ENCODE measurements at regions not wholly inside any gene's neighbourhood (a gene's known extent, or its start where the extent isn't known, plus 50 kb on each side); places are given as distances from the start of the nearest gene placed in this dataset.

GRCh38 chr9:2459756-2460155 is 161.8 kb upstream of the VLDLR start (continued):
- TF ChIP-seq ZNF696 (CRISPR knock-in tag; conservative IDR thresholded peaks at IDR 0.05) (no peak), ARHGAP35 (IDR thresholded peaks at IDR 0.05; ENCODE audit: partially characterized antibody) (no peak), ZNF224 (CRISPR knock-in tag; IDR thresholded peaks at IDR 0.05) (no peak), RBM25 (IDR thresholded peaks at IDR 0.05; ENCODE audit: low read depth, low read length, severe bottlenecking) (no peak)

- Histone ChIP-seq H3K9ac (ENCODE audit: insufficient read depth in 1 of 2, low read depth in 2 of 2, low read length in 2 of 2) (no peak overlapping the region), H3K9me3 (replicated peaks; ENCODE audit: control insufficient read depth, insufficient read depth, low read depth, low read length) (no peaks in the 10 kb centered on the region), H3K9me1 (ENCODE audit: control insufficient read depth, insufficient read depth, low read length) (no peaks in the 10 kb centered on the region), H3K27ac (ENCODE audit: extremely low read depth, low read depth, low read length) (no peak overlapping the region), H2AFZ (ENCODE audit: low read depth, low read length) (no peak overlapping the region), H4K20me1 (replicated peaks; ENCODE audit: control insufficient read depth, insufficient read depth, low read length) (no peaks in the 10 kb centered on the region), H3K4me3 (no peak overlapping the region), H3K36me3 (ENCODE audit: control insufficient read depth, insufficient read depth, low read length) (no peaks in the 10 kb centered on the region), H3K4me1 (replicated peaks in 1 of 2; ENCODE audit: control insufficient read depth in 2 of 2, insufficient read depth in 2 of 2, low read length in 2 of 2) (no peaks in the 10 kb centered on the region), H3K4me2 (ENCODE audit: insufficient read depth, low read length) (no peak overlapping the region), H3K27me3 (ENCODE audit: control insufficient read depth in 2 of 2, insufficient read depth in 2 of 2, low read length in 2 of 2) (no peaks in the 10 kb centered on the region), H3K79me2 (ENCODE audit: control insufficient read depth, insufficient read depth, low read length) (no peaks in the 10 kb centered on the region)
- FAIRE-seq, result no peak
- WGBS (ENCODE audit: insufficient coverage, low coverage, missing lambda C conversion rate), result 0% methylated on average over 2 of the region's 5 CpGs
- ChIA-PET CTCF (ENCODE audit: low intra/inter-chr PET ratio) (no interaction called here), POLR2A (no interaction called here)
- in situ Hi-C loops (cut with MboI), result no loop called here
- intact Hi-C loops (cut with micrococcal nuclease), result no loop called here
- no TSS peak for BruUV-seq (replicated peaks)
- no peak for TF ChIP-seq GABPB1 (CRISPR knock-in tag; IDR thresholded peaks at IDR 0.05)
- no peak for ATAC-seq
- DNase-seq (ENCODE audit: extremely low read depth in 1 of 4, low spot score in 3 of 4), result no peak
Observed at GRCh38 chr9:2461892-2462291, 159.7 kb upstream of the VLDLR start.

- no peak overlapping the region for H3K4me3 ChIP-seq
- DNase-seq (ENCODE audit: extremely low read depth in 1 of 4, low spot score in 3 of 4), result no peak
- H3K9ac ChIP-seq (ENCODE audit: insufficient read depth in 1 of 2, low read depth in 2 of 2, low read length in 2 of 2), result no peak overlapping the region
- no peak overlapping the region for H2AFZ ChIP-seq (ENCODE audit: low read depth, low read length)
- ChIA-PET CTCF (ENCODE audit: low intra/inter-chr PET ratio) (no interaction called here), POLR2A (no interaction called here)
- TF ChIP-seq TEAD2 (tag; IDR thresholded peaks at IDR 0.05) (no peak), HEY1 (CRISPR knock-in tag; IDR thresholded peaks at IDR 0.05; ENCODE audit: borderline replicate concordance) (no peak), ZNF24 (IDR thresholded peaks at IDR 0.05) (no peak), CREB3 (tag; conservative IDR thresholded peaks at IDR 0.05; ENCODE audit: low read depth) (no peak), ZNF740 (CRISPR knock-in tag; IDR thresholded peaks at IDR 0.05) (no peak), ZNF740 (tag; IDR thresholded peaks at IDR 0.05) (no peak), RAD21 (CRISPR knock-in tag; conservative IDR thresholded peaks at IDR 0.05 in 1 of 2, IDR thresholded peaks at IDR 0.05 in 1 of 2) (no peak)
- H3K9me3 ChIP-seq (replicated peaks; ENCODE audit: control insufficient read depth, insufficient read depth, low read depth, low read length), result no peaks in the 10 kb centered on the region
- H3K4me1 ChIP-seq (replicated peaks in 1 of 2; ENCODE audit: control insufficient read depth in 2 of 2, insufficient read depth in 2 of 2, low read length in 2 of 2), result no peaks in the 10 kb centered on the region
- in situ Hi-C loops (cut with MboI) (no loop called here), intact Hi-C loops (cut with micrococcal nuclease) (no loop called here)
- H3K79me2 ChIP-seq (ENCODE audit: control insufficient read depth, insufficient read depth, low read length), result no peaks in the 10 kb centered on the region
- H3K4me2 ChIP-seq (ENCODE audit: insufficient read depth, low read length), result no peak overlapping the region
- H3K27ac ChIP-seq (ENCODE audit: extremely low read depth, low read depth, low read length), result no peak overlapping the region
- ATAC-seq, result no peak
- BruUV-seq (replicated peaks), result no TSS peak
- WGBS (ENCODE audit: insufficient coverage, low coverage, missing lambda C conversion rate), result 0% methylated on average over 2 of the region's 2 CpGs
- H3K36me3 ChIP-seq (ENCODE audit: control insufficient read depth, insufficient read depth, low read length), result no peaks in the 10 kb centered on the region
- FAIRE-seq, result no peak
- H4K20me1 ChIP-seq (replicated peaks; ENCODE audit: control insufficient read depth, insufficient read depth, low read length), result no peaks in the 10 kb centered on the region
- H3K27me3 ChIP-seq (ENCODE audit: control insufficient read depth in 2 of 2, insufficient read depth in 2 of 2, low read length in 2 of 2), result no peaks in the 10 kb centered on the region
- H3K9me1 ChIP-seq (ENCODE audit: control insufficient read depth, insufficient read depth, low read length), result no peaks in the 10 kb centered on the region
Observed at GRCh38 chr9:2464624-2465023, 157.0 kb upstream of the VLDLR start.
